ENCODE measurements at regions not wholly inside any gene's neighbourhood (a gene's known extent, or its start where the extent isn't known, plus 50 kb on each side); places are given as distances from the start of the nearest gene placed in this dataset.

DNA sequence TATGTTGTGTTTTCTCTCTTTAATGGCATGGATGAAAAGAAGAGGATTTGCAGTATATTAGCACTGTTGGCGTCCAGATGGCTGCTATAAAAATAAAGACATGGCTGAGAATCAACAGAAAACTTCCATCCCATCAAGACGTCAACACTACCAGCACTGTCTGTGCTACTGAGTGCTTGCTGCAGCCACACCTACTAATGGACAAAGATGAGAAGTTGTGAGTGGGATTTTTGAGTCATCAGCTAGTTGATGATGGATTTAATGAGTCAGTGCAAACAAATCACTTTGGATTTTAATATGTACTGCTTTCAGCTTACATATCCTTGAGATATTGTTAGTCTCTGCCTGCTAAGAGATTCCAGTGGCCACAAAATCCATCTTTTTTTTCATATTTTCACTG lies 631.0 kb upstream of the ANKRD30A start:
- TF ChIP-seq, protein P1, sequence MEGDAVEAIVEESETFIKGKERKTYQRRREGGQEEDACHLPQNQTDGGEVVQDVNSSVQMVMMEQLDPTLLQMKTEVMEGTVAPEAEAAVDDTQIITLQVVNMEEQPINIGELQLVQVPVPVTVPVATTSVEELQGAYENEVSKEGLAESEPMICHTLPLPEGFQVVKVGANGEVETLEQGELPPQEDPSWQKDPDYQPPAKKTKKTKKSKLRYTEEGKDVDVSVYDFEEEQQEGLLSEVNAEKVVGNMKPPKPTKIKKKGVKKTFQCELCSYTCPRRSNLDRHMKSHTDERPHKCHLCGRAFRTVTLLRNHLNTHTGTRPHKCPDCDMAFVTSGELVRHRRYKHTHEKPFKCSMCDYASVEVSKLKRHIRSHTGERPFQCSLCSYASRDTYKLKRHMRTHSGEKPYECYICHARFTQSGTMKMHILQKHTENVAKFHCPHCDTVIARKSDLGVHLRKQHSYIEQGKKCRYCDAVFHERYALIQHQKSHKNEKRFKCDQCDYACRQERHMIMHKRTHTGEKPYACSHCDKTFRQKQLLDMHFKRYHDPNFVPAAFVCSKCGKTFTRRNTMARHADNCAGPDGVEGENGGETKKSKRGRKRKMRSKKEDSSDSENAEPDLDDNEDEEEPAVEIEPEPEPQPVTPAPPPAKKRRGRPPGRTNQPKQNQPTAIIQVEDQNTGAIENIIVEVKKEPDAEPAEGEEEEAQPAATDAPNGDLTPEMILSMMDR (IDR thresholded peaks at IDR 0.05; ENCODE audit: low read length) = no peak
- no peak for TF ChIP-seq EZH2phosphoT487 (IDR thresholded peaks at IDR 0.05; ENCODE audit: low read length)

Data from MM.1S (cell line).